Loucy (cell line): ENCODE measurements at regions not wholly inside any gene's neighbourhood (a gene's known extent, or its start where the extent isn't known, plus 50 kb on each side); places are given as distances from the start of the nearest gene placed in this dataset.

Experiments
- H2AFZ ChIP-seq: fragments of 200-600 bp; sonication (generic); 2 replicates; pipeline ENCODE4 v1.6.0; 2016; ENCODE audit warnings: antibody characterized with exemption, mild to moderate bottlenecking, low read length, moderate library complexity
- H3F3A ChIP-seq: fragments of 200-600 bp; 2 replicates; pipeline ENCODE4 v1.6.0; 2016; ENCODE audit warnings: antibody characterized with exemption, low read depth, mild to moderate bottlenecking
- H3K27me3 ChIP-seq: fragments of 200-600 bp; sonication (generic); 2 replicates; pipeline ENCODE4 v1.6.1; 2014; ENCODE audit warnings: low read length, mild to moderate bottlenecking; ENCODE audit not compliant: insufficient read depth, poor library complexity, severe bottlenecking
- H3K36me3 ChIP-seq: fragments of 200-600 bp; sonication (generic); 2 replicates; pipeline ENCODE4 v1.6.1; 2016; ENCODE audit warnings: low read length; ENCODE audit not compliant: insufficient read depth
- H3K4me1 ChIP-seq: fragments of 200-600 bp; sonication (generic); 2 replicates; pipeline ENCODE4 v1.5.1; 2014; ENCODE audit warnings: low read length, mild to moderate bottlenecking; ENCODE audit not compliant: insufficient read depth, poor library complexity, severe bottlenecking
- H3K4me2 ChIP-seq: fragments of 200-600 bp; sonication (generic); 2 replicates; pipeline ENCODE4 v1.6.0; 2014; ENCODE audit warnings: antibody characterized with exemption, low read length, low read depth, mild to moderate bottlenecking; ENCODE audit not compliant: poor library complexity, severe bottlenecking
- H3K4me3 ChIP-seq: fragments of 200-600 bp; sonication (generic); 2 replicates; pipeline ENCODE4 v1.5.1; 2014; ENCODE audit warnings: low read length, mild to moderate bottlenecking, mixed read lengths; ENCODE audit not compliant: poor library complexity, severe bottlenecking
- H3K79me2 ChIP-seq: fragments of 200-600 bp; sonication (generic); 2 replicates; pipeline ENCODE4 v1.6.1; 2014; ENCODE audit warnings: low read length; ENCODE audit not compliant: insufficient read depth
- H3K9ac ChIP-seq: fragments of 200-600 bp; sonication (generic); 2 replicates; pipeline ENCODE4 v1.6.0; 2014; ENCODE audit warnings: mild to moderate bottlenecking, low read depth, low read length, moderate library complexity; ENCODE audit not compliant: poor library complexity, severe bottlenecking
- H3K9me2 ChIP-seq: fragments of 200-600 bp; sonication (generic); replicated peaks from 2 replicates; pipeline ENCODE4 v1.6.1; 2016; ENCODE audit warnings: low read depth, low read length, mixed read lengths
- H3K9me3 ChIP-seq: fragments of 200-600 bp; sonication (generic); 2 replicates; pipeline ENCODE4 v1.6.1; 2014; ENCODE audit warnings: mild to moderate bottlenecking, antibody characterized with exemption, low read length, low read depth; ENCODE audit not compliant: insufficient read depth
- H4K20me1 ChIP-seq: fragments of 200-600 bp; sonication (generic); 2 replicates; pipeline ENCODE4 v1.6.0; 2014; ENCODE audit warnings: antibody characterized with exemption, low read length, mild to moderate bottlenecking; ENCODE audit not compliant: insufficient read depth, poor library complexity, severe bottlenecking
- EZH2phosphoT487 ChIP-seq: fragments of 200-600 bp; IDR thresholded peaks from 2 replicates; pipeline ENCODE4 v1.6.1; 2018; ENCODE audit warnings: antibody characterized with exemption, mild to moderate bottlenecking, moderate library complexity, borderline replicate concordance
- TF ChIP-seq, protein P1 (sequence below): fragments of 200-600 bp; sonication (generic); conservative IDR thresholded peaks from 2 replicates; pipeline ENCODE4 v1.5.1; 2014; ENCODE audit warnings: mild to moderate bottlenecking, antibody characterized with exemption, low read length

DNA sequence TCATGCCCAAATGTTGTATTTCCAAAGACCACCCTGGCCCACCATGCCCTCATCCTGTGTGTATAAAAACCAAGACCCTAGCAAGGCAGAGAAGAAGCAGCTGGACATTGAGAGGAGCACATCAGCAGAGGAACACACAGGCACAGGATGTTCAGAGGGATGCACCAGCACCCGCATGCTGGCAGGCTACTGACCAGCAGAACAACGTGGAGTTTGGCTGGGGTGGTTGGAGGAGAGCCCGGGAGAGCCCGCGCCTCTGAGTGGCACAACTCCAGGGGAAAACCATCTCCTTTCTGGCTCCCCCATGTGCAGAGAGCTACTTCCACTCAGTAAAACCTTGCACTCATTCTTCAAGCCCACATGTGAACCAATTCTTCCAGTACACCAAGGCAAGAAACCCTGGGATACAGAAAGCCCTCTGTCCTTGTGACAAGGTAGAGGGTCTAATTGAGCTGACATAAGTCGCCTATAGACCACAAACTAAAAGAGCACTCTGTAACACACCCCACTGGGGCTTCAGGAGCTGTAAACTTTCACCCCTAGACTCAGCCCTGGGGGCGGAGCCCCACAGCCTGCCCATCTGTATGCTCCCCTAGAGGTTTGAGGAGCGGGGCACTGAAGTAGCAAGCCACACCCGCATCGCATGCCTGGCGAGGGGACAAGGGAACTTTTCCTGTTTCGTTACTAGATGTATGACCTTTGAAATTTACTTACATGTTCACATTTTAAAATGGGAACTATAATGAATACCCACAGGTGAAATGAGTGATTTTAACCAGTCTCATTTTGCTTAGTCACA lies 831.5 kb upstream of the CITED2 start:
- Histone ChIP-seq H4K20me1 (no peaks in the 10 kb centered on the region), H3F3A (no peaks in the 10 kb centered on the region), H3K4me3 (no peak overlapping the region), H3K27me3 (no peaks in the 10 kb centered on the region), H3K4me2 (no peak overlapping the region), H2AFZ (no peak overlapping the region), H3K9me2 (no peaks in the 10 kb centered on the region), H3K9ac (no peak overlapping the region), H3K4me1 (no peaks in the 10 kb centered on the region), H3K9me3 (no peaks in the 10 kb centered on the region), H3K36me3 (no peaks in the 10 kb centered on the region), H3K79me2 (no peaks in the 10 kb centered on the region)
- TF ChIP-seq EZH2phosphoT487: no peak
- TF ChIP-seq, protein P1, sequence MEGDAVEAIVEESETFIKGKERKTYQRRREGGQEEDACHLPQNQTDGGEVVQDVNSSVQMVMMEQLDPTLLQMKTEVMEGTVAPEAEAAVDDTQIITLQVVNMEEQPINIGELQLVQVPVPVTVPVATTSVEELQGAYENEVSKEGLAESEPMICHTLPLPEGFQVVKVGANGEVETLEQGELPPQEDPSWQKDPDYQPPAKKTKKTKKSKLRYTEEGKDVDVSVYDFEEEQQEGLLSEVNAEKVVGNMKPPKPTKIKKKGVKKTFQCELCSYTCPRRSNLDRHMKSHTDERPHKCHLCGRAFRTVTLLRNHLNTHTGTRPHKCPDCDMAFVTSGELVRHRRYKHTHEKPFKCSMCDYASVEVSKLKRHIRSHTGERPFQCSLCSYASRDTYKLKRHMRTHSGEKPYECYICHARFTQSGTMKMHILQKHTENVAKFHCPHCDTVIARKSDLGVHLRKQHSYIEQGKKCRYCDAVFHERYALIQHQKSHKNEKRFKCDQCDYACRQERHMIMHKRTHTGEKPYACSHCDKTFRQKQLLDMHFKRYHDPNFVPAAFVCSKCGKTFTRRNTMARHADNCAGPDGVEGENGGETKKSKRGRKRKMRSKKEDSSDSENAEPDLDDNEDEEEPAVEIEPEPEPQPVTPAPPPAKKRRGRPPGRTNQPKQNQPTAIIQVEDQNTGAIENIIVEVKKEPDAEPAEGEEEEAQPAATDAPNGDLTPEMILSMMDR: no peak

DNA sequence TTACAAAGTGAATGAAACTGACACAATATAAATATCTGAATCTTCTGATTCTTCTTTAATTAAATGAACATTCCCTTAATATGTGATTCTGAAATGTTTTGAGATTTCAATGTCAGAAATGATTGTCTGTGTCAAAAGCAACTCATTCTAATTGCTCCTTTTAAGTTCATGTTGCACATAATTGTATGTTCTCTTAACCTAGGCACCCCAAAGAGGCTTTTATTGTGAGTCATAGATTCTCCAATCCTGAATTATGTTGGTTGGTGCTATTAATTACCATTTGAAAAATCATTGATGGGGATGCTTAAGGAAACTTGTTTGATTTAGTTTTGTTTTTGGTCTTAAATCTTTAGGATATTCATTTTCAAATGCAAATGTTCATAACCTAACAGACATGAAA lies 829.7 kb upstream of the CITED2 start:
- Histone ChIP-seq H3K4me3 (no peak overlapping the region), H3K4me2 (no peak overlapping the region)

DNA sequence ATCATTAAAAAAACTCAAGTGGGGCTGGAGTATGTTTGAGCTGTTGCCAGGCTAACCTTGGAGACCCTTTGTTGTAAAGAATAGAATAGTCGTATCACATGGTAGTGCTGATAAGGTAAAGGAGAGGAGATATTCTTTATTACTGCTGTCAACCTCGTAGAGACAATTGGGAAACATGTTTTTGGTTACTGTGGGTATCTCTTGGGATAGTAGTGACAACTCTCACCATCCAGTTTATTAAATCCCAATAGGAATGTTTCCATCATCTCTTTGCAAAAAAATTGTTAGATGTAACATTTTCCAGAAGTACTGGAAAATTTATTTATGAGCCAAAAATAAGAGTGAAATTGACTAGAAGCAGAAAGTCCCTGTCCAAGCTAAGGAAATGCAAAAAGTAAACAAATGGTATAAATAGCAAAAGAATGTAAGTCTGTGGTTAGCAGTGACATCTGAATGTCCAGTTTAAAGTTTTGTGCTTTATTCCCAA lies 829.3 kb upstream of the CITED2 start:
- Histone ChIP-seq H2AFZ (no peak overlapping the region), H3K9me3 (no peaks in the 10 kb centered on the region)

More for the DNA sequence above, 829.7 kb upstream of the CITED2 start:
- H3K9me2 ChIP-seq: no peaks in the 10 kb centered on the region
- H3K9me3 ChIP-seq: no peaks in the 10 kb centered on the region
- no peaks in the 10 kb centered on the region for H3K36me3 ChIP-seq
- H2AFZ ChIP-seq: no peak overlapping the region
- H3K79me2 ChIP-seq: no peaks in the 10 kb centered on the region
- no peaks in the 10 kb centered on the region for H3K4me1 ChIP-seq
- no peaks in the 10 kb centered on the region for H4K20me1 ChIP-seq
- TF ChIP-seq, protein P1: no peak
- TF ChIP-seq EZH2phosphoT487: no peak
- H3K27me3 ChIP-seq: no peaks in the 10 kb centered on the region
- H3F3A ChIP-seq: no peaks in the 10 kb centered on the region
- no peak overlapping the region for H3K9ac ChIP-seq

More for the DNA sequence above, 829.3 kb upstream of the CITED2 start:
- Histone ChIP-seq H4K20me1 (no peaks in the 10 kb centered on the region), H3K9me2 (no peaks in the 10 kb centered on the region), H3K27me3 (no peaks in the 10 kb centered on the region), H3K79me2 (no peaks in the 10 kb centered on the region), H3K4me3 (no peak overlapping the region), H3F3A (no peaks in the 10 kb centered on the region), H3K4me1 (no peaks in the 10 kb centered on the region), H3K9ac (no peak overlapping the region), H3K36me3 (no peaks in the 10 kb centered on the region), H3K4me2 (no peak overlapping the region)
- TF ChIP-seq, protein P1: no peak
- no peak for TF ChIP-seq EZH2phosphoT487
